GM20000 (cell line): ENCODE measurements at regions not wholly inside any gene's neighbourhood (a gene's known extent, or its start where the extent isn't known, plus 50 kb on each side); places are given as distances from the start of the nearest gene placed in this dataset.

Experiments
- DNase-seq: peaks from one replicate; pipeline ENCODE4 v3.0.0; 2012; ENCODE audit warnings: low spot score
- CTCF ChIP-seq: IDR thresholded peaks from 2 replicates; pipeline ENCODE4 v1.5.1; 2012; ENCODE audit warnings: mild to moderate bottlenecking, control low read depth; ENCODE audit errors: extremely low read depth, missing control alignments

DNA sequence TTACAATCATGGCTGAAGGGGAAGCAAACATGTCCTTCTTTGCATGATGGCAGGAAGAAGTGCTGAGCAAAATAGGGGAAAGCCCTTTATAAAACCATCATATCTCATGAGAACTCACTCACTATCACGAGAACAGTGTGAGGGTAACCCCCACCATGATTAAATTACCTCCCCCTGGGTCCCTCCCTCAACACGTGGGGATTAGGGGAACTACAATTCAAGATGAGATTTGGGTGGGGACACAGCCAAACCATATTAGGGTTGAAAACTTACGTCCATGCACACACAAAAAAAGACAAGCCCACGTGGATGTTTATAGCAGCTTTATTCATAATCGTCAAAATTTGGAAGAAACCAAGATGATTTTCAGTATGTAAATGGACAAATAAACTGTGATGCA, 72.3 kb downstream of the RPL22L1 start:
- no peak for DNase-seq
- no peak for TF ChIP-seq CTCF

- DNase-seq: no peak
- TF ChIP-seq CTCF: no peak
Measured at GRCh38 chr3:170792471-170792870, 77.5 kb downstream of the RPL22L1 start.

GRCh38 chr3:170790647-170791046, 79.3 kb downstream of the RPL22L1 start:
- no peak for DNase-seq
- no peak for TF ChIP-seq CTCF

DNA sequence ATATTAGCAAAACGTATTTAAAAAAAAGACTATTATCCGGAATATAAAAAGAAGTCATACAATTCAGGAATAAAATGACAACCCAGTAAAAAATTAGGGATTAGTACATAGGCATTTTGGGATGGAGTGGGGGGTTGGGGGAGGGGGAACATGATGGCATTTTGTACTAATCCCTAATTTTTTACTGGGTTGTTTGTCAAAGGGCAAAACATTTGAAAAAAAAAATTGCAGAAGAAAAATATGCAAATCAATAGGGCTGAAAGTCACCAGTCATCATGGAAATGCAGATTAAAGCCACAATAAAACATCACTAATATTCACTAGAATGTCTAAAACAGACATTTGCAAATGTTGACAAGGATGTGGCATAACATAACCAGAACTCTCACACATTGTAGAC, 82.5 kb downstream of the RPL22L1 start:
- TF ChIP-seq CTCF: no peak
- DNase-seq: no peak

- no peak for TF ChIP-seq CTCF
- no peak for DNase-seq
Measured at GRCh38 chr3:170785454-170785853, 84.5 kb downstream of the RPL22L1 start.

DNA sequence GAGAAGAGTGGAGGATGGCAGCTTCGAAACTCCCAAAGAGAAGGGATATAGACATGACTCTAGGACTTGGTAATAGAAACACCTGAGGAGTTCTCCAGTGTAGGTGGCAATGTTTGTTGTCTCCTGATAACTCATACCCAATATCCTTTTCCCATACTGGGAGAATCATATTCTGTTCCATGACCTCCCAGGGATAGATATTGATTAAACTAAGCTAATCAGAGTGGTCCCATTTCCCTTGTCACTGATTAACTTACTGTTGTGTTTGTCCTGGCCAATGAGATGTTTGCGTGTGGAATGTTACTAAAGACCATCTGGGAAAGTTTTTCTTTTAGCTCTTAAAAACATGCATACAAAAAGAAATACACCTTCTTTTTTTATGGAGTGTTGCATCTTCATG, 85.6 kb downstream of the RPL22L1 start:
- no peak for DNase-seq

GRCh38 chr3:170780955-170781354, 89.0 kb downstream of the RPL22L1 start:
- no peak for DNase-seq
- no peak for TF ChIP-seq CTCF

More for the DNA sequence above, 85.6 kb downstream of the RPL22L1 start:
- no peak for TF ChIP-seq CTCF
